ENCODE measurements at regions not wholly inside any gene's neighbourhood (a gene's known extent, or its start where the extent isn't known, plus 50 kb on each side); places are given as distances from the start of the nearest gene placed in this dataset.

- H3K9me2 ChIP-seq (replicated peaks; ENCODE audit: control insufficient read depth, low read length): no peaks in the 10 kb centered on the region
- no peaks in the 10 kb centered on the region for H4K20me1 ChIP-seq (ENCODE audit: control insufficient read depth, insufficient read depth, low read depth, low read length)
- H3K4me2 ChIP-seq (ENCODE audit: low read length): no peak overlapping the region
- no peak overlapping the region for H3K4me3 ChIP-seq (ENCODE audit: low read length)
- no peaks in the 10 kb centered on the region for H3K9me3 ChIP-seq (ENCODE audit: control insufficient read depth, insufficient read depth, low read length)
- H3F3A ChIP-seq (ENCODE audit: control insufficient read depth, insufficient read depth): no peaks in the 10 kb centered on the region
- no peaks in the 10 kb centered on the region for H3K79me2 ChIP-seq (ENCODE audit: control insufficient read depth, low read length)
- no peaks in the 10 kb centered on the region for H3K36me3 ChIP-seq (ENCODE audit: control insufficient read depth, low read length)
- no peak overlapping the region for H3K27ac ChIP-seq (ENCODE audit: low read depth, low read length)
- H3K4me1 ChIP-seq (ENCODE audit: control insufficient read depth, low read length): no peaks in the 10 kb centered on the region
- H3K27me3 ChIP-seq (ENCODE audit: control insufficient read depth, low read length): no peaks in the 10 kb centered on the region
- TF ChIP-seq CTCF (IDR thresholded peaks at IDR 0.05; ENCODE audit: low read depth, low read length, poor library complexity, severe bottlenecking): no peak
- no peak for TF ChIP-seq EZH2phosphoT487 (IDR thresholded peaks at IDR 0.05; ENCODE audit: borderline replicate concordance, low read length)
Measured at GRCh38 chr5:7072188-7072587, 323.8 kb upstream of the ADCY2 start.

GRCh38 chr5:7073666-7074065, 322.3 kb upstream of the ADCY2 start:
- Histone ChIP-seq H3K27ac (ENCODE audit: low read depth, low read length) (no peak overlapping the region), H3K9me2 (replicated peaks; ENCODE audit: control insufficient read depth, low read length) (no peaks in the 10 kb centered on the region), H3K4me3 (ENCODE audit: low read length) (no peak overlapping the region), H3K79me2 (ENCODE audit: control insufficient read depth, low read length) (no peaks in the 10 kb centered on the region), H3K4me1 (ENCODE audit: control insufficient read depth, low read length) (no peaks in the 10 kb centered on the region), H4K20me1 (ENCODE audit: control insufficient read depth, insufficient read depth, low read depth, low read length) (no peaks in the 10 kb centered on the region), H3F3A (ENCODE audit: control insufficient read depth, insufficient read depth) (no peaks in the 10 kb centered on the region), H3K9me3 (ENCODE audit: control insufficient read depth, insufficient read depth, low read length) (no peaks in the 10 kb centered on the region), H3K4me2 (ENCODE audit: low read length) (no peak overlapping the region), H3K36me3 (ENCODE audit: control insufficient read depth, low read length) (no peaks in the 10 kb centered on the region), H3K27me3 (ENCODE audit: control insufficient read depth, low read length) (no peaks in the 10 kb centered on the region)
- TF ChIP-seq CTCF (IDR thresholded peaks at IDR 0.05; ENCODE audit: low read depth, low read length, poor library complexity, severe bottlenecking) (no peak), EZH2phosphoT487 (IDR thresholded peaks at IDR 0.05; ENCODE audit: borderline replicate concordance, low read length) (no peak)

- no peak for TF ChIP-seq EZH2phosphoT487 (IDR thresholded peaks at IDR 0.05; ENCODE audit: borderline replicate concordance, low read length)
- H3F3A ChIP-seq (ENCODE audit: control insufficient read depth, insufficient read depth): no peaks in the 10 kb centered on the region
- no peak overlapping the region for H3K4me3 ChIP-seq (ENCODE audit: low read length)
- H3K9me3 ChIP-seq (ENCODE audit: control insufficient read depth, insufficient read depth, low read length): no peaks in the 10 kb centered on the region
- H3K36me3 ChIP-seq (ENCODE audit: control insufficient read depth, low read length): no peaks in the 10 kb centered on the region
- H3K27me3 ChIP-seq (ENCODE audit: control insufficient read depth, low read length): no peaks in the 10 kb centered on the region
- H3K4me1 ChIP-seq (ENCODE audit: control insufficient read depth, low read length): no peaks in the 10 kb centered on the region
- no peak overlapping the region for H3K4me2 ChIP-seq (ENCODE audit: low read length)
- H3K27ac ChIP-seq (ENCODE audit: low read depth, low read length): no peak overlapping the region
- H4K20me1 ChIP-seq (ENCODE audit: control insufficient read depth, insufficient read depth, low read depth, low read length): no peaks in the 10 kb centered on the region
- H3K79me2 ChIP-seq (ENCODE audit: control insufficient read depth, low read length): no peaks in the 10 kb centered on the region
- no peaks in the 10 kb centered on the region for H3K9me2 ChIP-seq (replicated peaks; ENCODE audit: control insufficient read depth, low read length)
Measured at GRCh38 chr5:7074176-7074575, 321.8 kb upstream of the ADCY2 start.

- Histone ChIP-seq H3K27me3 (ENCODE audit: control insufficient read depth, low read length) (no peaks in the 10 kb centered on the region), H3K9me2 (replicated peaks; ENCODE audit: control insufficient read depth, low read length) (no peaks in the 10 kb centered on the region), H4K20me1 (ENCODE audit: control insufficient read depth, insufficient read depth, low read depth, low read length) (no peaks in the 10 kb centered on the region), H3K27ac (ENCODE audit: low read depth, low read length) (no peak overlapping the region), H3F3A (ENCODE audit: control insufficient read depth, insufficient read depth) (no peaks in the 10 kb centered on the region), H3K9me3 (ENCODE audit: control insufficient read depth, insufficient read depth, low read length) (no peaks in the 10 kb centered on the region), H3K36me3 (ENCODE audit: control insufficient read depth, low read length) (no peaks in the 10 kb centered on the region), H3K4me1 (ENCODE audit: control insufficient read depth, low read length) (no peaks in the 10 kb centered on the region), H3K79me2 (ENCODE audit: control insufficient read depth, low read length) (no peaks in the 10 kb centered on the region), H3K4me3 (ENCODE audit: low read length) (no peak overlapping the region), H3K4me2 (ENCODE audit: low read length) (no peak overlapping the region)
- no peak for TF ChIP-seq CTCF (IDR thresholded peaks at IDR 0.05; ENCODE audit: low read depth, low read length, poor library complexity, severe bottlenecking)
- TF ChIP-seq EZH2phosphoT487 (IDR thresholded peaks at IDR 0.05; ENCODE audit: borderline replicate concordance, low read length): no peak
Measured at GRCh38 chr5:7075470-7075869, 320.5 kb upstream of the ADCY2 start.
